Hepatocyte (in vitro differentiated cells): ENCODE measurements at regions not wholly inside any gene's neighbourhood (a gene's known extent, or its start where the extent isn't known, plus 50 kb on each side); places are given as distances from the start of the nearest gene placed in this dataset.

Experiments used
- EZH2 ChIP-seq: fragments of 200-600 bp; sonication (generic); IDR thresholded peaks from 2 replicates; pipeline ENCODE4 v1.6.1; 2016; ENCODE audit warnings: antibody characterized with exemption, mild to moderate bottlenecking, borderline replicate concordance
- TF ChIP-seq, protein P1 (sequence below): fragments of 200-600 bp; sonication (generic); IDR thresholded peaks from 2 replicates; pipeline ENCODE4 v1.5.1; 2016; ENCODE audit warnings: antibody characterized with exemption, mild to moderate bottlenecking; ENCODE audit not compliant: poor library complexity

DNA sequence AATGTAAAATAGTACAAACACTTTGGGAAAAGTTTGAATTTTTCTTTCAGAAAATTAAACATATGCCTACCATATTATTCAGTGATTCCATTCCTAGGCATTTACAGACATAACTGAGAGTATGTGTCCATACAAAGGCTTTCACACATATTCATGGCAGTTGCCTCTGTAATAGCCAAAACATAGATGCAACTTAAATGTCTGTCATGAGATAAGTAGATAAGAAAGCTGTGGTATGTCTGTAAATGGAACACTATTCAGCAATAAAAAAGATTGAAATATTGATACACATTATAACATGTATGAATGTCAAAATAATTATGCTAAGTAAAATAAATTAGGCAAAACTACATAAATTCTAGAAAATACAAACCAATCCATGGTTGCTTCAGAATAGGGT is 964.5 kb upstream of the MBL2 start:
- TF ChIP-seq, protein P1, sequence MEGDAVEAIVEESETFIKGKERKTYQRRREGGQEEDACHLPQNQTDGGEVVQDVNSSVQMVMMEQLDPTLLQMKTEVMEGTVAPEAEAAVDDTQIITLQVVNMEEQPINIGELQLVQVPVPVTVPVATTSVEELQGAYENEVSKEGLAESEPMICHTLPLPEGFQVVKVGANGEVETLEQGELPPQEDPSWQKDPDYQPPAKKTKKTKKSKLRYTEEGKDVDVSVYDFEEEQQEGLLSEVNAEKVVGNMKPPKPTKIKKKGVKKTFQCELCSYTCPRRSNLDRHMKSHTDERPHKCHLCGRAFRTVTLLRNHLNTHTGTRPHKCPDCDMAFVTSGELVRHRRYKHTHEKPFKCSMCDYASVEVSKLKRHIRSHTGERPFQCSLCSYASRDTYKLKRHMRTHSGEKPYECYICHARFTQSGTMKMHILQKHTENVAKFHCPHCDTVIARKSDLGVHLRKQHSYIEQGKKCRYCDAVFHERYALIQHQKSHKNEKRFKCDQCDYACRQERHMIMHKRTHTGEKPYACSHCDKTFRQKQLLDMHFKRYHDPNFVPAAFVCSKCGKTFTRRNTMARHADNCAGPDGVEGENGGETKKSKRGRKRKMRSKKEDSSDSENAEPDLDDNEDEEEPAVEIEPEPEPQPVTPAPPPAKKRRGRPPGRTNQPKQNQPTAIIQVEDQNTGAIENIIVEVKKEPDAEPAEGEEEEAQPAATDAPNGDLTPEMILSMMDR: no peak
- no peak for TF ChIP-seq EZH2
